ENCODE measurements at regions not wholly inside any gene's neighbourhood (a gene's known extent, or its start where the extent isn't known, plus 50 kb on each side); places are given as distances from the start of the nearest gene placed in this dataset.

DNA sequence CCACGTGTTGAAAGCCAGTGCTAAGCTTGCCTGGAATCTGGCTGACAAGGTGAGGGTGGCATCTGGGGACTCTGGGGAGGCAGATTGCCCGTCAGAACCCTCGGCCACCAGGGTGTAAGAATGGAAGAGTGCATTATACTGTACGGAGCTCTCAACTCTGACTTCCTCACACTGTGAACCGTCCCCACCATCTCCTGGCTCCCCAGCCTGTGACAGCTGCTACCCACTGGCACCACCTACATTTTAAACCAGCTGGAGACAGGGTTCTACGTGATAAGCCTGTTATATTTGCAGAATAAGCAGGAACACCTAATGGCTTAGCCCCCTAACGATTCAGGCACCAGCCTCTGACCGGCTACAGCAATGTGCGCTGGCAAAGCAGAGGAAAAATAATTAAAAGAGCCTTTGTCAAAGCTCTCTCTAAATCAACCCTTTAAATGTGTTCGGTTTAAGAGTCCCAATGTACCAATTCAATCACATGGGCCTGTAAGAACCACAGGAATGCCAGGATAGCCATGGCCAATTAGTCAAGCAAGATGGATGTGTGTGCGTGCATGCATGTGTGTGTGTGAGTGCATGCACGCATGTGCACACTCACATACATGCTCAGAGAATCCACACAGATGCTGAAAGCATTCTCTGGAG is 89.1 kb upstream of the TAB2 start:
- no peak for TF ChIP-seq EZH2 (IDR thresholded peaks at IDR 0.05; ENCODE audit: borderline replicate concordance, low read depth, low read length, poor library complexity, severe bottlenecking)
- TF ChIP-seq, protein P1, sequence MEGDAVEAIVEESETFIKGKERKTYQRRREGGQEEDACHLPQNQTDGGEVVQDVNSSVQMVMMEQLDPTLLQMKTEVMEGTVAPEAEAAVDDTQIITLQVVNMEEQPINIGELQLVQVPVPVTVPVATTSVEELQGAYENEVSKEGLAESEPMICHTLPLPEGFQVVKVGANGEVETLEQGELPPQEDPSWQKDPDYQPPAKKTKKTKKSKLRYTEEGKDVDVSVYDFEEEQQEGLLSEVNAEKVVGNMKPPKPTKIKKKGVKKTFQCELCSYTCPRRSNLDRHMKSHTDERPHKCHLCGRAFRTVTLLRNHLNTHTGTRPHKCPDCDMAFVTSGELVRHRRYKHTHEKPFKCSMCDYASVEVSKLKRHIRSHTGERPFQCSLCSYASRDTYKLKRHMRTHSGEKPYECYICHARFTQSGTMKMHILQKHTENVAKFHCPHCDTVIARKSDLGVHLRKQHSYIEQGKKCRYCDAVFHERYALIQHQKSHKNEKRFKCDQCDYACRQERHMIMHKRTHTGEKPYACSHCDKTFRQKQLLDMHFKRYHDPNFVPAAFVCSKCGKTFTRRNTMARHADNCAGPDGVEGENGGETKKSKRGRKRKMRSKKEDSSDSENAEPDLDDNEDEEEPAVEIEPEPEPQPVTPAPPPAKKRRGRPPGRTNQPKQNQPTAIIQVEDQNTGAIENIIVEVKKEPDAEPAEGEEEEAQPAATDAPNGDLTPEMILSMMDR (conservative IDR thresholded peaks at IDR 0.05; ENCODE audit: low read depth, low read length): no peak
